GM12892 (cell line): ENCODE measurements at regions not wholly inside any gene's neighbourhood (a gene's known extent, or its start where the extent isn't known, plus 50 kb on each side); places are given as distances from the start of the nearest gene placed in this dataset.

Experiments
- POLR2A ChIP-seq: IDR thresholded peaks from 2 replicates; pipeline ENCODE4 v1.6.1; 2011; ENCODE audit warnings: low read depth, low read length, control low read depth
- POLR2AphosphoS5 ChIP-seq: IDR thresholded peaks from 2 replicates; pipeline ENCODE4 v1.6.1; 2011; ENCODE audit warnings: low read depth, low read length, control low read depth

DNA sequence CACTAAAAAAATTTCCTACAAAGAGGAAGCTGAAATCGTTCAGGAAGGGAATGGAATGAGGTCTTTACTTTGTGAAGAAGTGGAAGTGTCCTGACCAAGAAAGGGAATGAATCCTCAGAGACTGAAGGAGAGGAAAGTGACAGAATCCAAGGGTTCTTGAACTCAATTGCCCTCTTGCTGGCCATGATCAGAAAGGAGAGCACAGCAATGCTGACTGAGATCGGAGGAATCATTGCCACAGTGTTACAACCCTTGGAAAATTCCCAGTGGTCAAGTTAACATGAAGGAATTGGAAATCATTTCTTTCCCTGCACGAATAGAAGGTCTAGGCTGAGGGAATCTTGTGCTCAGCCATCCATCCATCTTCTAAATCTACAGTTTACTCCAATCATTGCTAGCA, 190.0 kb upstream of the NEIL3 start:
- TF ChIP-seq POLR2A (no peak), POLR2AphosphoS5 (no peak)
